Activated CD4-positive, alpha-beta memory T cell treated with anti-CD3 and anti-CD28 coated beads for 36 hours (primary cell): ENCODE measurements at regions not wholly inside any gene's neighbourhood (a gene's known extent, or its start where the extent isn't known, plus 50 kb on each side); places are given as distances from the start of the nearest gene placed in this dataset.

Experiments used
- CTCF ChIA-PET: fragments of 350-600 bp; sonication (Branson Sonifier 250); formaldehyde crosslinking; loops from one replicate; lab custom pipeline; 2021; ENCODE audit warnings: antibody characterized with exemption, inconsistent platforms; lab: Charles Lee
- POLR2A ChIA-PET: fragments of 350-600 bp; sonication (Branson Sonifier 250); formaldehyde crosslinking; loops from one replicate; lab custom pipeline; 2021; ENCODE audit warnings: antibody characterized with exemption; lab: Charles Lee
- DNase-seq: peaks from one replicate; pipeline ENCODE4 v3.0.0-alpha.2; 2020
- H3K27ac Mint-ChIP-seq: one replicate; pipeline ENCODE4 v1.8.0; 2021; ENCODE audit warnings: mixed read lengths
- H3K27me3 Mint-ChIP-seq: one replicate; pipeline ENCODE4 v1.8.0; 2021; ENCODE audit warnings: mixed read lengths
- H3K36me3 Mint-ChIP-seq: one replicate; pipeline ENCODE4 v1.8.0; 2021; ENCODE audit warnings: mixed read lengths
- H3K4me1 Mint-ChIP-seq: one replicate; pipeline ENCODE4 v1.8.0; 2021; ENCODE audit warnings: low read depth, mixed read lengths
- H3K4me3 Mint-ChIP-seq: one replicate; pipeline ENCODE4 v1.8.0; 2021; ENCODE audit warnings: mild to moderate bottlenecking, mixed read lengths
- H3K9me3 Mint-ChIP-seq: one replicate; pipeline ENCODE4 v1.8.0; 2021; ENCODE audit warnings: mixed read lengths
- intact Hi-C: fragments of 100-400 bp; cut with micrococcal nuclease; formaldehyde crosslinking; loops from one replicate; pipeline ENCODE4 v1.15.1; 2023

- POLR2A ChIA-PET = no interaction called here
- H3K4me3 Mint-ChIP-seq = no peak overlapping the region
- no peak for DNase-seq
- no peaks in the 10 kb centered on the region for H3K27me3 Mint-ChIP-seq
- intact Hi-C loops = no loop called here
- H3K36me3 Mint-ChIP-seq = no peaks in the 10 kb centered on the region
- H3K4me1 Mint-ChIP-seq = no peaks in the 10 kb centered on the region
- H3K27ac Mint-ChIP-seq = no peak overlapping the region
- CTCF ChIA-PET = no interaction called here
- H3K9me3 Mint-ChIP-seq = peaks cover 4% of the 10 kb centered on the region
Measured at GRCh38 chr2:117057016-117057415, 757.5 kb upstream of the DDX18 start.

- intact Hi-C loops = no loop called here
- H3K9me3 Mint-ChIP-seq = peaks cover 4% of the 10 kb centered on the region
- no peaks in the 10 kb centered on the region for H3K4me1 Mint-ChIP-seq
- no peak overlapping the region for H3K27ac Mint-ChIP-seq
- POLR2A ChIA-PET = no interaction called here
- no peak for DNase-seq
- no peaks in the 10 kb centered on the region for H3K27me3 Mint-ChIP-seq
- CTCF ChIA-PET = no interaction called here
- no peaks in the 10 kb centered on the region for H3K36me3 Mint-ChIP-seq
- H3K4me3 Mint-ChIP-seq = no peak overlapping the region
Measured at GRCh38 chr2:117058366-117058765, 756.1 kb upstream of the DDX18 start.

DNA sequence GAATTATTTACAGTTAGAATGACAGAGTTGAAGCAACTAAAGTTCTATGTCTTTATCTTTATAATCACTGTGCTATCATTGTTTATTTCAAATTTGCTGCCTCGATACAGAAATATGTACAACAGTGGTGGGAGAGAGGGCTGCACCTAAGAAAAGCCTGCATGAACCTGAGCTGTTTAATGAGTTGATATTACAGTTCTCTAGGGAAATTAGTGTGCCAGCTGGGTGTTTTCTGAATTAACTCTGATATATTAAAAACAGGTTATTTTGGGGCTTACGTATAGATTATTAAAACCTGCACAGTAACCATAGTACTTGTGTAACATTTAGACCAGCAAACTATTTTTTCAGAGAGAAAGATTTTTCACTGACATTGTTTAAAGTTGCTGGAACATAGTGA lies 750.5 kb upstream of the DDX18 start:
- intact Hi-C loops = no loop called here
- H3K36me3 Mint-ChIP-seq = no peaks in the 10 kb centered on the region
- H3K4me1 Mint-ChIP-seq = no peaks in the 10 kb centered on the region
- CTCF ChIA-PET = no interaction called here
- H3K9me3 Mint-ChIP-seq = peaks cover 7% of the 10 kb centered on the region
- POLR2A ChIA-PET = no interaction called here
- H3K27me3 Mint-ChIP-seq = no peaks in the 10 kb centered on the region
- DNase-seq = no peak
- H3K27ac Mint-ChIP-seq = no peak overlapping the region
- no peak overlapping the region for H3K4me3 Mint-ChIP-seq

DNA sequence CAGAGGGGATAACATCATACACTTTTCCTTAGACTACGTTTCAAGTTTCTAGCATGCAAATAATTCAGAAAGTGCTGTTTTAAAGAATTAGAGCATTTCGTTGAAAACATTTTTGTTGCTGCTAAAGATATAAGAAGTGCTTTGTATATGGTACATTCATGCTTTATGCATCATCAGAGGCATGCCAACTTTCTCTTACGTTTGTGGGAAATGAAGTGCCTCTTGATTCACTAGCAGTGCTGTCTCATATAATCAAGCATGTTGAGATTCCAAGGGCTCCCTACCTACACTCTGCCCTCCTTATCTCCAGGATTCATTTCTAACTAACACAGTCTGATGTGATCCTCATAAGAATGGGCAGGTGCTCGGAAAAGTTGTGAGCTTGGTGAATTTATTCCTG lies 748.6 kb upstream of the DDX18 start:
- Mint-ChIP-seq H3K27me3 (no peaks in the 10 kb centered on the region), H3K36me3 (no peaks in the 10 kb centered on the region), H3K4me1 (no peaks in the 10 kb centered on the region), H3K4me3 (no peak overlapping the region), H3K9me3 (peaks cover 11% of the 10 kb centered on the region), H3K27ac (no peak overlapping the region)
- POLR2A ChIA-PET = no interaction called here
- CTCF ChIA-PET = no interaction called here
- intact Hi-C loops = no loop called here
- DNase-seq = no peak

GRCh38 chr2:117067900-117068299 lies 746.6 kb upstream of the DDX18 start:
- ChIA-PET POLR2A (no interaction called here), CTCF (no interaction called here)
- peaks cover 13% of the 10 kb centered on the region for H3K9me3 Mint-ChIP-seq
- no peak for DNase-seq
- intact Hi-C loops = no loop called here
- no peaks in the 10 kb centered on the region for H3K36me3 Mint-ChIP-seq
- H3K4me3 Mint-ChIP-seq = no peak overlapping the region
- no peaks in the 10 kb centered on the region for H3K4me1 Mint-ChIP-seq
- no peak overlapping the region for H3K27ac Mint-ChIP-seq
- no peaks in the 10 kb centered on the region for H3K27me3 Mint-ChIP-seq

DNA sequence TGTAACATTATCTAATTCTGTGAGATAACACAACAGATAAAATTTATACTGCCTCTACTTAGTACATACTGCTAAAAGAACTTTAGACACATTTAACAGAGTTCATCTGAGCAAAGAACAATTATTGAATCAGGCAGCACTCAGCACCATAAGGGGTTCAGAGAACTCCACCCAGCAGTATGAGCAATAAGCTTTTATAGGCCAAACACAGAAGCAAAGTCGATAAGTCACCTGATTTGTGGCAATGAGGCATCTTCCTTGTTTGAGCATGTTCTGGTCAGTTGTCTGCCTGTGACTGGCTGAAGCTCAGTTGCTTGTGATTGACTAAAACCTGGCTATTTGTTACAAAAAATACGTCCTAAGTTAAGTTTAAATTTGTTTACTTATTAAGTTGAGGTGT lies 746.1 kb upstream of the DDX18 start:
- H3K9me3 Mint-ChIP-seq = peaks cover 13% of the 10 kb centered on the region
- intact Hi-C loops = no loop called here
- no peaks in the 10 kb centered on the region for H3K27me3 Mint-ChIP-seq
- H3K4me1 Mint-ChIP-seq = no peaks in the 10 kb centered on the region
- no peak for DNase-seq
- H3K27ac Mint-ChIP-seq = no peak overlapping the region
- H3K36me3 Mint-ChIP-seq = no peaks in the 10 kb centered on the region
- ChIA-PET POLR2A (no interaction called here), CTCF (no interaction called here)
- no peak overlapping the region for H3K4me3 Mint-ChIP-seq

- Mint-ChIP-seq H3K27me3 (no peaks in the 10 kb centered on the region), H3K9me3 (peaks cover 8% of the 10 kb centered on the region), H3K4me1 (no peaks in the 10 kb centered on the region), H3K36me3 (no peaks in the 10 kb centered on the region), H3K27ac (no peak overlapping the region), H3K4me3 (no peak overlapping the region)
- DNase-seq = no peak
- intact Hi-C loops = no loop called here
- CTCF ChIA-PET = no interaction called here
- POLR2A ChIA-PET = no interaction called here
Measured at GRCh38 chr2:117071556-117072102, 742.9 kb upstream of the DDX18 start.

- intact Hi-C loops = no loop called here
- Mint-ChIP-seq H3K27ac (no peak overlapping the region), H3K9me3 (peaks cover 9% of the 10 kb centered on the region), H3K36me3 (no peaks in the 10 kb centered on the region), H3K4me3 (no peak overlapping the region), H3K27me3 (no peaks in the 10 kb centered on the region), H3K4me1 (no peaks in the 10 kb centered on the region)
- no peak for DNase-seq
- CTCF ChIA-PET = no interaction called here
- POLR2A ChIA-PET = no interaction called here
Measured at GRCh38 chr2:117074756-117075155, 739.7 kb upstream of the DDX18 start.

DNA sequence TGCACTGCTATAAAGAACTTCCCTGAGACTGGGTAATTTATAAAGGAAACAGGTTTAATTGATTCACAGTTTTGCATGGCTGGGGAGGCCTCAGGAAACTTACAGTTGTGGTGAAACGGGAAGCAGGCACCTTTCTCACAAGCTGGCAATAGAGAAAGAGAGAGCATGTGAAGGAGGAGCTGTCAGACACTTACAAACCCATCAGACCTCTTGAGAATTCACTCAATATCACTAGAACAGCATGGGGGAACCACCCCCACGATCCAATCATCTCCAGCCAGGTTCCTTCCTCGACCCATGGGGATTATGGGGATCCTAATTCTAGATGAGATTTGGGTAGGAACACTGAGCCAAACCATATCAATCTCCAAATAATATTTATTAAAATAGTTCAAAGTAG lies 729.2 kb upstream of the DDX18 start:
- peaks cover 3% of the 10 kb centered on the region for H3K9me3 Mint-ChIP-seq
- no peaks in the 10 kb centered on the region for H3K27me3 Mint-ChIP-seq
- no peaks in the 10 kb centered on the region for H3K36me3 Mint-ChIP-seq
- ChIA-PET CTCF (no interaction called here), POLR2A (no interaction called here)
- no peak overlapping the region for H3K27ac Mint-ChIP-seq
- no peak for DNase-seq
- H3K4me1 Mint-ChIP-seq = no peaks in the 10 kb centered on the region
- intact Hi-C loops = no loop called here
- H3K4me3 Mint-ChIP-seq = no peak overlapping the region

DNA sequence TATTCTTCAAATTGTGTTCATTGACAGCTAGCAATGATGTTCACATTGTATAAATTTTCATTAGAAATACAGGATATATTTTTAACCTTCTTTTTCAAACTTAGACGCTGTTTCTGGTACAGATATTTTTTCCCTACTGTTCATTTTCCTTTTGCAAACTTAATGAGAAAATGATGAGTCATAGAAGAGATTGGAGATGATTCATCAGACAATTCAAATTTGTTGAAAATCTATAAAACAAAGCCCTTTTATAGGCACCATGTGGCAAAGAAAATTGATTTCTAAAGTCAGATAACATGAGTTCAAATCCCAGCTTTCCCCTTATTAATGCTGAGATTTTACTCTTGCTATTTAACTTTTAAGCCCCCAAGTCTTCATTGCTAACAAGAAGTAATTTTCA lies 728.8 kb upstream of the DDX18 start:
- intact Hi-C loops = no loop called here
- DNase-seq = no peak
- H3K36me3 Mint-ChIP-seq = no peaks in the 10 kb centered on the region
- H3K9me3 Mint-ChIP-seq = peaks cover 3% of the 10 kb centered on the region
- no peak overlapping the region for H3K4me3 Mint-ChIP-seq
- H3K27ac Mint-ChIP-seq = no peak overlapping the region
- no peaks in the 10 kb centered on the region for H3K27me3 Mint-ChIP-seq
- H3K4me1 Mint-ChIP-seq = no peaks in the 10 kb centered on the region
- POLR2A ChIA-PET = no interaction called here
- CTCF ChIA-PET = no interaction called here

DNA sequence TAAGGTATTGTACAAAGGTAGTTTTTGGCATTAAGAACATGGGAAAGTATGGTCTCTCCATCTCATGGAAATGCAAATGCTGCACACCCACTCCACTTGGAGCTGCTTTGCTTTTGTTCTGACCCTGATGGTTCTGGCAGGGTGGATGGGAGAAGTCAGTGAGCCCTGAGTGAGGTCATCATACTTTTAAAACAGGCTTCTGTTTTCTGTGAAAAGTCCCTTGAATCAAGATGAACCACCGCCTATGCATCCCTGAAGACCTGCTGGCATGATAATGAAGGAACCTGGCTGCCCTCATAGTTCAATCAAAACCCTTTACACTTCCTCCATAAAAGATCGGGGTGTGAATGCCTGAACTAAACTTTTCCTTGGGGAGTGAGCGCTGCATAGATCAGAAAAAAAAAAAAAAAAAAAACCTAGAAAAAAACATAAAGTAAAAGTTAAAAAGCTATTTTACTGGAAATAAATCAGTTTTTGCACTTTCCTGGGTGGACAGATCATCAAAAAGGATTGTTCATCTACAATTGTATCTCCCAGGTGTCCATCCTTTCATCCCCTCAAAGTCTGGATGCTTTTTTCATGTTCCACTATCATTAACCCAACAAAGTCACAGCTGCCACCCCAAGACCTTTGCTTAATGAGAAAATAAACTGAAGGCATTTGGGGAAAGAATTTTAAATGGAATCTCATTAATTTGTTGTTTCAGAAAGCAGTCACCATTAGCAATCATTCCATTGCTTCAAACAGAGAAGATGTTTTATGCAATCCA lies 728.1 kb upstream of the DDX18 start:
- H3K36me3 Mint-ChIP-seq = no peaks in the 10 kb centered on the region
- H3K27ac Mint-ChIP-seq = no peak overlapping the region
- ChIA-PET POLR2A (no interaction called here), CTCF (no interaction called here)
- H3K4me1 Mint-ChIP-seq = no peaks in the 10 kb centered on the region
- no peak for DNase-seq
- H3K27me3 Mint-ChIP-seq = no peaks in the 10 kb centered on the region
- intact Hi-C loops = no loop called here
- H3K9me3 Mint-ChIP-seq = peaks cover 3% of the 10 kb centered on the region
- H3K4me3 Mint-ChIP-seq = no peak overlapping the region

- Mint-ChIP-seq H3K4me1 (no peaks in the 10 kb centered on the region), H3K4me3 (no peak overlapping the region), H3K27me3 (no peaks in the 10 kb centered on the region), H3K9me3 (peaks cover 3% of the 10 kb centered on the region), H3K36me3 (no peaks in the 10 kb centered on the region), H3K27ac (no peak overlapping the region)
- POLR2A ChIA-PET = no interaction called here
- intact Hi-C loops = no loop called here
- no peak for DNase-seq
- CTCF ChIA-PET = no interaction called here
Measured at GRCh38 chr2:117086943-117087250, 727.6 kb upstream of the DDX18 start.

DNA sequence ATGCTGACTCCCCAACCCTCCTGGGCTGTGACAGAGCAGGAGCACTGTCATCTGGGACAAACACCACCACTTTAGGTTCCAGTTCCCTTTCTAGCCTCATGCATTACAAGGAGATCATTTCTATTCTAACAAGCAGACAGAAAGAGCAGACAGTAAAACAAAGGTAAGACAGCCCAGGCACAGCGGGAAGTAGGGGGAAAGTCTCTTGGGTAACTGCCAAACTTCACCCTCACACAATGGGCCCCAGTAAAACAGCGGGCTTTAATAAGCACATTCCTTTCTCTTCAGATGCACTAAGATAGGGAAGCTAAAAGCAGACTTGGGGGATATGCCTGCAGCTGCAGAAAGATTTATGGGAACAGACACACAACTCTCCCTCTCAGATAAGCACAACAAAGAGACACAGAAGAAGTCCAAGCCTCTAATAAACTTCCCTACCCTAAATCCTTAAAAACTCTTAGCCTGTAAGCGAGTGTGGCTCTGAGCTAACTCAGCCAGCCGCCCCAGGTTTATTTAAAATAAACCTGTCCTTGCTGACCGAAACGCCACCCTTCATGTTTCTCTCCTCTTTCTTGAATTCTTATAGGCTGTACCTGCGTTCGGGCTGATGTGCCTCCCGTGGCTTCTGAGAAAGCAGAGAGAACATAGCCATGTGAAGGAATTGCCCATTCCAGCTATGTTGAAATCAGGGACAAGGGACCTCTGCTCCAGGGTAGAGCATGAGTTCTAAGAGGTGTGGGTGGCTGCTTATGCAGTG lies 726.8 kb upstream of the DDX18 start:
- intact Hi-C loops = no loop called here
- ChIA-PET POLR2A (no interaction called here), CTCF (no interaction called here)
- no peaks in the 10 kb centered on the region for H3K4me1 Mint-ChIP-seq
- H3K4me3 Mint-ChIP-seq = no peak overlapping the region
- no peaks in the 10 kb centered on the region for H3K27me3 Mint-ChIP-seq
- no peak overlapping the region for H3K27ac Mint-ChIP-seq
- no peaks in the 10 kb centered on the region for H3K36me3 Mint-ChIP-seq
- DNase-seq = no peak
- H3K9me3 Mint-ChIP-seq = peaks cover 5% of the 10 kb centered on the region
